ENCODE measurements at regions not wholly inside any gene's neighbourhood (a gene's known extent, or its start where the extent isn't known, plus 50 kb on each side); places are given as distances from the start of the nearest gene placed in this dataset.

DNA sequence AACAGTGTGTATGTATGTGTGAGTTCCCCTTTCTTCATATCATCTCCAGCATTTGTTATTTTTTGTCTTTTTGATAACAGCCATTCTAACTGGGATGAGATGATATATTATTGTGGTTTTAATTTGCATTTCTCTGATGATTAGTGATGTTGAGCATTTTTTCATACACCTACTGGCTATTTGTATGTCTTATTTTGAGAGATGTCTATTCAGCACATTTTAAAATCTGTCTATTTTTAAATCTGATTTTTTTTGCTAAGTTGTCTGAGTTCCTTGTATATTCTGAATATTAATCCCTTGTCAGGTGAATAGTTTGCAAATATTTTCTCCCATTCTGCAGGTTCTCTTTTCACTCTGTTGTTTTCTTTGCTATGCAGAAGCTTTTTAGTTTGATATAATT, 469.1 kb downstream of the FUT8 start:
- H3K4me3 ChIP-seq, result no peak overlapping the region
- H3K27ac ChIP-seq, result no peak overlapping the region
- H3K9me3 ChIP-seq, result no peaks in the 10 kb centered on the region
- intact Hi-C loops (cut with DNase I; ENCODE audit: low total_unique reads), result no loop called here
- no peak for TF ChIP-seq POLR2A (IDR thresholded peaks at IDR 0.05)
- TF ChIP-seq, protein P1, sequence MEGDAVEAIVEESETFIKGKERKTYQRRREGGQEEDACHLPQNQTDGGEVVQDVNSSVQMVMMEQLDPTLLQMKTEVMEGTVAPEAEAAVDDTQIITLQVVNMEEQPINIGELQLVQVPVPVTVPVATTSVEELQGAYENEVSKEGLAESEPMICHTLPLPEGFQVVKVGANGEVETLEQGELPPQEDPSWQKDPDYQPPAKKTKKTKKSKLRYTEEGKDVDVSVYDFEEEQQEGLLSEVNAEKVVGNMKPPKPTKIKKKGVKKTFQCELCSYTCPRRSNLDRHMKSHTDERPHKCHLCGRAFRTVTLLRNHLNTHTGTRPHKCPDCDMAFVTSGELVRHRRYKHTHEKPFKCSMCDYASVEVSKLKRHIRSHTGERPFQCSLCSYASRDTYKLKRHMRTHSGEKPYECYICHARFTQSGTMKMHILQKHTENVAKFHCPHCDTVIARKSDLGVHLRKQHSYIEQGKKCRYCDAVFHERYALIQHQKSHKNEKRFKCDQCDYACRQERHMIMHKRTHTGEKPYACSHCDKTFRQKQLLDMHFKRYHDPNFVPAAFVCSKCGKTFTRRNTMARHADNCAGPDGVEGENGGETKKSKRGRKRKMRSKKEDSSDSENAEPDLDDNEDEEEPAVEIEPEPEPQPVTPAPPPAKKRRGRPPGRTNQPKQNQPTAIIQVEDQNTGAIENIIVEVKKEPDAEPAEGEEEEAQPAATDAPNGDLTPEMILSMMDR (IDR thresholded peaks at IDR 0.05), result no peak
- H3K4me1 ChIP-seq, result no peaks in the 10 kb centered on the region
- no peaks in the 10 kb centered on the region for H3K36me3 ChIP-seq (ENCODE audit: low read depth, missing control alignments)
- no peaks in the 10 kb centered on the region for H3K27me3 ChIP-seq
- no peak for DNase-seq

DNA sequence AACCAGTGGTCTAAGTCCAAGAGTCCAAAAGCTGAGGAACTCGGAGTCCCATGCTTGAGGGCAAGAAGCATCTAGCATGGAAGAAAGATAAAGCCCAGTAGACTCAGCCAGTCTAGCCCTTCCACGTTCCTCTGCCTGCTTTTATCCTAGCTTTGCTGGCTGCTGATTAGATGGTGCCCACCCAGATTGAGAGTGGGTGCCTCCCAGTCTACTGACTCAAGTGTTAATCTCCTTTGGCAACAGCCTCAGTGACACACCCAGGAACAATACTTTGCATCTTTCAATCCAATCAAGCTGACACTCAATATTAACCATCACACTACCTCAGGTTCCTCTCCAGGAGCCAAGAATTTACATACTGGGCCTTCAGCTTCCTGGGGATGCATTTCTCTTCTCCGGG, 476.1 kb downstream of the FUT8 start:
- 54 to 60% methylated on average over 3 of the region's 3 CpGs for WGBS, 2 donors
- intact Hi-C loops (cut with DNase I; ENCODE audit: low total_unique reads), result no loop called here
- H3K27ac ChIP-seq, result no peak overlapping the region
- no peak for DNase-seq
- no peaks in the 10 kb centered on the region for H3K4me1 ChIP-seq
- TF ChIP-seq, protein P1 (IDR thresholded peaks at IDR 0.05), result no peak
- no peaks in the 10 kb centered on the region for H3K36me3 ChIP-seq (ENCODE audit: low read depth, missing control alignments)
- no peak overlapping the region for H3K4me3 ChIP-seq
- H3K9me3 ChIP-seq, result no peaks in the 10 kb centered on the region
- no peaks in the 10 kb centered on the region for H3K27me3 ChIP-seq

DNA sequence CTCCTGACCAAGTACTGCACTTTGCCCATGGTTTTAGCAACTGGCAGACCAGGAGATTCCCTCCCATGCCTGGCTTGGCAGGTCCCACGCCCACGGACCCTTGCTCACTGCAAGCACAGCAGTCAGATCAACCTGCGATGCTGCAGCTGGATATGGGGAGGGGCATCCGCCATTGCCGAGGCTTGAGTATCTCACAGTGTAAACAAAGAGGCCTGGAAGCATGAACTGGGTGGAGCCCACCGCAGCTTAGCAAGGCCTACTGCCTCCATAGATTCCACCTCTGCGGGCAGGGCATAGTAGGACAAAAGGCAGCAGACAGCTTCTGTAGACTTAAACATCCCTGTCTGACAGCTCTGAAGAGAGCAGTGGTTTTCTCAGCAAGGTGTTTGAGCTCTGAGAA, 479.8 kb downstream of the FUT8 start:
- no peak overlapping the region for H3K4me3 ChIP-seq
- no peaks in the 10 kb centered on the region for H3K36me3 ChIP-seq (ENCODE audit: low read depth, missing control alignments)
- no peaks in the 10 kb centered on the region for H3K27me3 ChIP-seq
- 69% methylated on average over 7 of the region's 7 CpGs; no CpG with 5 or more reads in 1 of the 2 donors for WGBS, 2 donors
- intact Hi-C loops (cut with DNase I; ENCODE audit: low total_unique reads), result no loop called here
- DNase-seq, result no peak
- TF ChIP-seq, protein P1 (IDR thresholded peaks at IDR 0.05), result no peak
- H3K4me1 ChIP-seq, result no peaks in the 10 kb centered on the region
- no peak overlapping the region for H3K27ac ChIP-seq
- no peaks in the 10 kb centered on the region for H3K9me3 ChIP-seq

DNA sequence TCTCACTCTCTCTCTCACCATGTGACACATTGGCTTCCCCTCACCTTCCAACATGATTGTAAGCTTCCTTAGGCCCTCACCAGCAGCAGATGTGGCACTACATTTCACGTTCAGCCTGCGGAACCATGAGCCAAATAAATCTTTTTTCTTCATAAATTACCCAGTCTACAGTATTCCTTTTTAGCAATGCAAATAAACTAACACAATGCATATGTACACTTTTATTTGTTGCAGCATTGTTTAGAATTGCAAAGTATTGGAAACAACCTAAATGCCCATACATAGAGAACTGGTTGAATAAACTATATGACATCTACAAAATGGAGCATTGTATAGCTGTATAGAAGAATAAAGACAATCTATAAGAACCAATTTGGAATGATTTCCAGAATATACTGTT, 487.6 kb downstream of the FUT8 start:
- DNase-seq, result no peak
- 88 to 93% methylated on average over 2 of the region's 2 CpGs for WGBS, 2 donors
- intact Hi-C loops (cut with DNase I; ENCODE audit: low total_unique reads), result no loop called here
- no peak overlapping the region for H3K4me3 ChIP-seq
- no peaks in the 10 kb centered on the region for H3K9me3 ChIP-seq
- no peaks in the 10 kb centered on the region for H3K27me3 ChIP-seq
- no peaks in the 10 kb centered on the region for H3K4me1 ChIP-seq
- no peak overlapping the region for H3K27ac ChIP-seq
- H3K36me3 ChIP-seq (ENCODE audit: low read depth, missing control alignments), result no peaks in the 10 kb centered on the region
- TF ChIP-seq POLR2A (IDR thresholded peaks at IDR 0.05), result no peak
- TF ChIP-seq, protein P1 (IDR thresholded peaks at IDR 0.05), result no peak

DNA sequence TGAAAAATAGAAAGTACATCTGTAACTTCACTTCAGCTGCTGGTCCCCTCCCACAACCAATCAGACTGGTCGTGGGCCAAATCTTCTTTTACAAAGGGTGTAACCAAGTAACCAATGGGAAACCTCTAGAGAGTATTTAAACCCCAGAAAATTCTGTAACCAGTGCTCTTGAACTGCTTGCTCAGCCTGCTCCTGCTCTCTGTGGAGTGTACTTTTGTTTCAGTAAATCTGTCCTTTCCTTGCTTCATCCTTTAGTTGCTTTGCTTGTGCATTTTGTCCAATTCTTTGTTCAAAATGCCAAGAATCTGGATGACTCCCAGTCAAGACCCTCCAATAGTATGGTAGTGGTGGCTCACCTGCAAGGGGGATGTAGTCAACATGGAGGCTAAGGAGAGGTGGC, 489.1 kb downstream of the FUT8 start:
- Histone ChIP-seq H3K4me3 (no peak overlapping the region), H3K27ac (no peak overlapping the region), H3K36me3 (ENCODE audit: low read depth, missing control alignments) (no peaks in the 10 kb centered on the region), H3K4me1 (no peaks in the 10 kb centered on the region), H3K9me3 (no peaks in the 10 kb centered on the region), H3K27me3 (no peaks in the 10 kb centered on the region)
- WGBS, 2 donors, result 65 to 70% methylated on average over 1 of the region's 1 CpG
- no peak for DNase-seq
- intact Hi-C loops (cut with DNase I; ENCODE audit: low total_unique reads), result no loop called here
- TF ChIP-seq, protein P1 (IDR thresholded peaks at IDR 0.05), result no peak
- no peak for TF ChIP-seq POLR2A (IDR thresholded peaks at IDR 0.05)
